ENCODE measurements at regions not wholly inside any gene's neighbourhood (a gene's known extent, or its start where the extent isn't known, plus 50 kb on each side); places are given as distances from the start of the nearest gene placed in this dataset.

DNA sequence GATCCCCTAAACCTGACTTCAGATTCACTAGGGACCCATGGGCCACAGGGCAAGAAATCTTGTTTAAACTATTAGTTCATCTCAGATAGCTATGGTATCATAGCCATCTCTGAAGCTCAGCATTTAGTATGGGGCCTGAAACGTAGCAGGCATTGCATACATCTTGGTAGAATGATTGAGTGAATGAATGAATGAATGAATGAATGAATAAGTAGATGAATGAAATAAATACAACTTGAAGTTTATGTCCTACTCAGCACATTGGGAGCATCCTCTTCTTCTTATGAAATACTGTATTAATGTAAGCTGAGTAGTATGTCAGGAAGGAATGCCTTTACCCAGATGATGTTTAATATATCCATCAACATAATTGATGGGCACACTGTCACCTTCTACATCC, 175.4 kb upstream of the EEA1 start:
- no peak for TF ChIP-seq MAZ (IDR thresholded peaks at IDR 0.05; ENCODE audit: borderline replicate concordance, low read depth, low read length)
- TF ChIP-seq, protein P1, sequence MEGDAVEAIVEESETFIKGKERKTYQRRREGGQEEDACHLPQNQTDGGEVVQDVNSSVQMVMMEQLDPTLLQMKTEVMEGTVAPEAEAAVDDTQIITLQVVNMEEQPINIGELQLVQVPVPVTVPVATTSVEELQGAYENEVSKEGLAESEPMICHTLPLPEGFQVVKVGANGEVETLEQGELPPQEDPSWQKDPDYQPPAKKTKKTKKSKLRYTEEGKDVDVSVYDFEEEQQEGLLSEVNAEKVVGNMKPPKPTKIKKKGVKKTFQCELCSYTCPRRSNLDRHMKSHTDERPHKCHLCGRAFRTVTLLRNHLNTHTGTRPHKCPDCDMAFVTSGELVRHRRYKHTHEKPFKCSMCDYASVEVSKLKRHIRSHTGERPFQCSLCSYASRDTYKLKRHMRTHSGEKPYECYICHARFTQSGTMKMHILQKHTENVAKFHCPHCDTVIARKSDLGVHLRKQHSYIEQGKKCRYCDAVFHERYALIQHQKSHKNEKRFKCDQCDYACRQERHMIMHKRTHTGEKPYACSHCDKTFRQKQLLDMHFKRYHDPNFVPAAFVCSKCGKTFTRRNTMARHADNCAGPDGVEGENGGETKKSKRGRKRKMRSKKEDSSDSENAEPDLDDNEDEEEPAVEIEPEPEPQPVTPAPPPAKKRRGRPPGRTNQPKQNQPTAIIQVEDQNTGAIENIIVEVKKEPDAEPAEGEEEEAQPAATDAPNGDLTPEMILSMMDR (conservative IDR thresholded peaks at IDR 0.05; ENCODE audit: low read depth, low read length), result no peak
- TF ChIP-seq POLR2A (IDR thresholded peaks at IDR 0.05; ENCODE audit: low read depth, low read length), result no peak
- no peak for TF ChIP-seq FOS (IDR thresholded peaks at IDR 0.05; ENCODE audit: low read depth, low read length)
- TF ChIP-seq MXI1 (IDR thresholded peaks at IDR 0.05; ENCODE audit: borderline replicate concordance, low read depth, low read length), result no peak
- no peak for TF ChIP-seq BHLHE40 (IDR thresholded peaks at IDR 0.05; ENCODE audit: low read depth, low read length)
- TF ChIP-seq CEBPB (IDR thresholded peaks at IDR 0.05; ENCODE audit: low read depth, low read length), result no peak
- no peak for TF ChIP-seq RCOR1 (IDR thresholded peaks at IDR 0.05; ENCODE audit: insufficient replicate concordance, low read length)
- TF ChIP-seq RAD21 (IDR thresholded peaks at IDR 0.05; ENCODE audit: low read length), result no peak
- TF ChIP-seq SMC3 (IDR thresholded peaks at IDR 0.05; ENCODE audit: low read depth, low read length), result no peak
- TF ChIP-seq MAFK (IDR thresholded peaks at IDR 0.05; ENCODE audit: low read depth, low read length), result no peak

Data from IMR-90 (cell line).